ENCODE measurements at regions not wholly inside any gene's neighbourhood (a gene's known extent, or its start where the extent isn't known, plus 50 kb on each side); places are given as distances from the start of the nearest gene placed in this dataset.

DNA sequence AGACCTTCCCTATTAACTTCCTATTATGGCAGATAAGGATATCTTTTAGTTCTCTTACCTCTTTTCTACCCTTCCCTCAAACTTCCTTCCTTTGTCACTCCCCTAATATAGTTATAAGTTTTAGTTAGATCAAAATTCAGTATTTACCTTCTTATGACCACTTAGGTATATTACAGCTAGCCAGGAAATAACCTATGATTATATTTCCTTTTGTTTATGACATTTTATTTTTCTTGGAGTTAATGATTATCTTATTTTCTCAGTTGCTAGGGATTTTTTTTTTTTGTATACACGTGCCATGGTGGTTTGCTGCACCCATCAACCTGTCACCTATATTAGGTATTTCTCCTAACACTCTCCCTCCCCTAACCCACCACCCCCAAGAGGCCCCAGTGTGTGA, 88.2 kb upstream of the ZBED5 start:
- H3K9ac ChIP-seq (ENCODE audit: low read depth, low read length) = no peak overlapping the region
- H3K27ac ChIP-seq (ENCODE audit: low read length) = no peak overlapping the region
- H2AFZ ChIP-seq (ENCODE audit: low read depth, low read length) = no peak overlapping the region
- H3K4me1 ChIP-seq (ENCODE audit: insufficient read depth, low read length) = no peaks in the 10 kb centered on the region
- H3K9me3 ChIP-seq (ENCODE audit: insufficient read depth, low read length, severe bottlenecking) = no peaks in the 10 kb centered on the region
- no peak overlapping the region for H3K4me2 ChIP-seq (ENCODE audit: insufficient read depth, low read length)
- DNase-seq = no peak
- TF ChIP-seq, protein P1, sequence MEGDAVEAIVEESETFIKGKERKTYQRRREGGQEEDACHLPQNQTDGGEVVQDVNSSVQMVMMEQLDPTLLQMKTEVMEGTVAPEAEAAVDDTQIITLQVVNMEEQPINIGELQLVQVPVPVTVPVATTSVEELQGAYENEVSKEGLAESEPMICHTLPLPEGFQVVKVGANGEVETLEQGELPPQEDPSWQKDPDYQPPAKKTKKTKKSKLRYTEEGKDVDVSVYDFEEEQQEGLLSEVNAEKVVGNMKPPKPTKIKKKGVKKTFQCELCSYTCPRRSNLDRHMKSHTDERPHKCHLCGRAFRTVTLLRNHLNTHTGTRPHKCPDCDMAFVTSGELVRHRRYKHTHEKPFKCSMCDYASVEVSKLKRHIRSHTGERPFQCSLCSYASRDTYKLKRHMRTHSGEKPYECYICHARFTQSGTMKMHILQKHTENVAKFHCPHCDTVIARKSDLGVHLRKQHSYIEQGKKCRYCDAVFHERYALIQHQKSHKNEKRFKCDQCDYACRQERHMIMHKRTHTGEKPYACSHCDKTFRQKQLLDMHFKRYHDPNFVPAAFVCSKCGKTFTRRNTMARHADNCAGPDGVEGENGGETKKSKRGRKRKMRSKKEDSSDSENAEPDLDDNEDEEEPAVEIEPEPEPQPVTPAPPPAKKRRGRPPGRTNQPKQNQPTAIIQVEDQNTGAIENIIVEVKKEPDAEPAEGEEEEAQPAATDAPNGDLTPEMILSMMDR (IDR thresholded peaks at IDR 0.05; ENCODE audit: borderline replicate concordance, extremely low read depth, low read length, poor library complexity, severe bottlenecking) = no peak
- TF ChIP-seq EZH2 (IDR thresholded peaks at IDR 0.05; ENCODE audit: borderline replicate concordance, low read depth, low read length, severe bottlenecking) = no peak
- no peaks in the 10 kb centered on the region for H4K20me1 ChIP-seq (ENCODE audit: insufficient read depth, low read length)
- no peaks in the 10 kb centered on the region for H3K36me3 ChIP-seq (ENCODE audit: insufficient read depth, low read length)
- no peak overlapping the region for H3K4me3 ChIP-seq (ENCODE audit: low read depth in 1 of 2, low read length in 2 of 2)
- no peak for ATAC-seq (ENCODE audit: insufficient read depth, low read depth)
- H3K79me2 ChIP-seq (ENCODE audit: insufficient read depth, low read length) = no peaks in the 10 kb centered on the region
- H3K27me3 ChIP-seq (ENCODE audit: insufficient read depth, low read length, poor library complexity) = peaks cover 20% of the 10 kb centered on the region

DNA sequence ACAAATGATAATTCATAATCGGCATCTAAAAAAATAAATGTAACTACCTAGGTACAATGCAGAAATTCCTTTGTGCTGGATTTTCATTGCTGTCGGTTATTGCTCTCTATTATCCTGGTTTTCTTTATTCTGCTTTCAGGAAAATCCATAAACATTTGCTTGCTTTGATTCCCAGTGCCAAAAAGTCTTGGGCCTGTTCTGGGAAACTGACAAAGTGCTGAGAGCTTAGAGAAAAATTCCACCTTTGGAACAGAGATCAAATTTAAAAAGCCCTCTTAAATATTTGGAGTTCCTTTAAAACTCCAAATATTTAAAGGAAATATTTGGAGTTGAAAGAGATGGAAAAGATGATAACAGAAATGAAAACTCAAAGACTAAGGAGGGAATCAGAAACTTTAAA, 87.3 kb upstream of the ZBED5 start:
- H2AFZ ChIP-seq (ENCODE audit: low read depth, low read length) = no peak overlapping the region
- no peaks in the 10 kb centered on the region for H3K79me2 ChIP-seq (ENCODE audit: insufficient read depth, low read length)
- no peak for ATAC-seq (ENCODE audit: insufficient read depth, low read depth)
- H3K9me3 ChIP-seq (ENCODE audit: insufficient read depth, low read length, severe bottlenecking) = no peaks in the 10 kb centered on the region
- H3K36me3 ChIP-seq (ENCODE audit: insufficient read depth, low read length) = no peaks in the 10 kb centered on the region
- no peak for TF ChIP-seq EZH2 (IDR thresholded peaks at IDR 0.05; ENCODE audit: borderline replicate concordance, low read depth, low read length, severe bottlenecking)
- TF ChIP-seq, protein P1 (IDR thresholded peaks at IDR 0.05; ENCODE audit: borderline replicate concordance, extremely low read depth, low read length, poor library complexity, severe bottlenecking) = no peak
- H3K4me2 ChIP-seq (ENCODE audit: insufficient read depth, low read length) = no peak overlapping the region
- H3K4me3 ChIP-seq (ENCODE audit: low read depth in 1 of 2, low read length in 2 of 2) = no peak overlapping the region
- no peak for DNase-seq
- H4K20me1 ChIP-seq (ENCODE audit: insufficient read depth, low read length) = 0 out of 2 replicates have a peak, but pooled peaks cover 4% of the 10 kb centered on the region
- peaks cover 26% of the 10 kb centered on the region for H3K27me3 ChIP-seq (ENCODE audit: insufficient read depth, low read length, poor library complexity)
- no peak overlapping the region for H3K27ac ChIP-seq (ENCODE audit: low read length)
- H3K4me1 ChIP-seq (ENCODE audit: insufficient read depth, low read length) = no peaks in the 10 kb centered on the region
- H3K9ac ChIP-seq (ENCODE audit: low read depth, low read length) = no peak overlapping the region

GRCh38 chr11:10943968-10944367, 86.1 kb upstream of the ZBED5 start:
- Histone ChIP-seq H3K27me3 (ENCODE audit: insufficient read depth, low read length, poor library complexity) (peaks cover 29% of the 10 kb centered on the region), H4K20me1 (ENCODE audit: insufficient read depth, low read length) (0 out of 2 replicates have a peak, but pooled peaks cover 4% of the 10 kb centered on the region), H3K9me3 (ENCODE audit: insufficient read depth, low read length, severe bottlenecking) (no peaks in the 10 kb centered on the region), H3K27ac (ENCODE audit: low read length) (no peak overlapping the region), H3K9ac (ENCODE audit: low read depth, low read length) (no peak overlapping the region), H3K79me2 (ENCODE audit: insufficient read depth, low read length) (no peaks in the 10 kb centered on the region), H3K4me2 (ENCODE audit: insufficient read depth, low read length) (no peak overlapping the region), H3K4me3 (ENCODE audit: low read depth in 1 of 2, low read length in 2 of 2) (no peak overlapping the region), H2AFZ (ENCODE audit: low read depth, low read length) (no peak overlapping the region), H3K4me1 (ENCODE audit: insufficient read depth, low read length) (no peaks in the 10 kb centered on the region), H3K36me3 (ENCODE audit: insufficient read depth, low read length) (no peaks in the 10 kb centered on the region)
- ATAC-seq (ENCODE audit: insufficient read depth, low read depth) (no peak), DNase-seq (no peak)
- TF ChIP-seq EZH2 (IDR thresholded peaks at IDR 0.05; ENCODE audit: borderline replicate concordance, low read depth, low read length, severe bottlenecking) = no peak
- TF ChIP-seq, protein P1 (IDR thresholded peaks at IDR 0.05; ENCODE audit: borderline replicate concordance, extremely low read depth, low read length, poor library complexity, severe bottlenecking) = no peak

- H3K9me3 ChIP-seq (ENCODE audit: insufficient read depth, low read length, severe bottlenecking) = no peaks in the 10 kb centered on the region
- no peak overlapping the region for H3K9ac ChIP-seq (ENCODE audit: low read depth, low read length)
- peaks cover 37% of the 10 kb centered on the region for H3K27me3 ChIP-seq (ENCODE audit: insufficient read depth, low read length, poor library complexity)
- H3K4me2 ChIP-seq (ENCODE audit: insufficient read depth, low read length) = no peak overlapping the region
- 0 out of 2 replicates have a peak, but pooled peaks cover 4% of the 10 kb centered on the region for H4K20me1 ChIP-seq (ENCODE audit: insufficient read depth, low read length)
- H3K79me2 ChIP-seq (ENCODE audit: insufficient read depth, low read length) = no peaks in the 10 kb centered on the region
- H3K4me3 ChIP-seq (ENCODE audit: low read depth in 1 of 2, low read length in 2 of 2) = no peak overlapping the region
- no peak overlapping the region for H3K27ac ChIP-seq (ENCODE audit: low read length)
- DNase-seq (no peak), ATAC-seq (ENCODE audit: insufficient read depth, low read depth) (no peak)
- no peaks in the 10 kb centered on the region for H3K4me1 ChIP-seq (ENCODE audit: insufficient read depth, low read length)
- H3K36me3 ChIP-seq (ENCODE audit: insufficient read depth, low read length) = no peaks in the 10 kb centered on the region
- TF ChIP-seq EZH2 (IDR thresholded peaks at IDR 0.05; ENCODE audit: borderline replicate concordance, low read depth, low read length, severe bottlenecking) = no peak
- TF ChIP-seq, protein P1 (IDR thresholded peaks at IDR 0.05; ENCODE audit: borderline replicate concordance, extremely low read depth, low read length, poor library complexity, severe bottlenecking) = no peak
- H2AFZ ChIP-seq (ENCODE audit: low read depth, low read length) = no peak overlapping the region
Observed at GRCh38 chr11:10942620-10943019, 84.8 kb upstream of the ZBED5 start.

Measured in DND-41 (cell line).